Heart left ventricle (tissue), 16 donors: ENCODE measurements at regions not wholly inside any gene's neighbourhood (a gene's known extent, or its start where the extent isn't known, plus 50 kb on each side); places are given as distances from the start of the nearest gene placed in this dataset.

ENCODE experiments used
- ATAC-seq, 4 donors: fragments of 200-7000 bp; cut with Tn5 transposase; one replicate each; pipeline ENCODE4 v1.9.1; 2020 to 2022; ENCODE audit warnings: moderate library complexity in 4 of 4, mild to moderate bottlenecking in 3 of 4, moderate number of reproducible peaks in 1 of 4
- DNase-seq, 5 donors: peaks; one replicate each; pipeline ENCODE4 v3.0.0-alpha.2; 2020
- H3K27ac ChIP-seq, 12 donors: fragments of 200-600 bp; sonication (generic) in 4 of 12; one replicate each; pipeline versions ENCODE4 v1.5.0 to v1.8.0; 2016 to 2022; ENCODE audit warnings: mild to moderate bottlenecking in 2 of 12
- H3K27me3 ChIP-seq, 9 donors: fragments of 200-600 bp; sonication (generic) in 2 of 9; one replicate each; pipeline versions ENCODE4 v1.5.1 to v1.8.0; 2016 to 2022; ENCODE audit warnings: mild to moderate bottlenecking in 3 of 9
- H3K36me3 ChIP-seq, 9 donors: fragments of 200-600 bp; sonication (generic) in 2 of 9; one replicate each; pipeline versions ENCODE4 v1.5.0 to v1.8.0; 2018 to 2022; ENCODE audit warnings: mild to moderate bottlenecking in 2 of 9
- H3K4me1 ChIP-seq, 12 donors: fragments of 200-600 bp; sonication (generic) in 4 of 12; one replicate each; pipeline versions ENCODE4 v1.5.0 to v1.8.0; 2016 to 2022; ENCODE audit warnings: mild to moderate bottlenecking in 3 of 12
- H3K4me3 ChIP-seq, 12 donors: fragments of 200-600 bp; sonication (generic) in 4 of 12; one replicate each; pipeline versions ENCODE4 v1.5.0 to v1.8.0; 2017 to 2022; ENCODE audit warnings: mild to moderate bottlenecking in 9 of 12, moderate library complexity in 4 of 12
- H3K9me3 ChIP-seq, 12 donors: fragments of 200-600 bp; sonication (generic) in 4 of 12; one replicate each; pipeline versions ENCODE4 v1.5.0 to v1.8.0; 2016 to 2022; ENCODE audit warnings: mild to moderate bottlenecking in 1 of 12
- POLR2A ChIP-seq, 2 donors: fragments of 450-650 bp; IDR thresholded peaks; one replicate each; pipeline ENCODE4 v1.6.1; 2017; ENCODE audit warnings: antibody characterized with exemption in 2 of 2, mild to moderate bottlenecking in 2 of 2, moderate library complexity in 2 of 2
- WGBS, 4 donors: extraction: QIAGEN DNeasy Blood & Tissue Kit in 2 of 4; methylation state at CpG; one replicate each; pipeline versions ENCODE4 v1.1.5 to v1.1.7; 2013 to 2018; 5-methylcytosine and 5-hydroxymethylcytosine counted together
- intact Hi-C, 10 donors: fragments of 100-400 bp; cut with DNase I; formaldehyde crosslinking; loops; one replicate each; pipeline versions ENCODE4 v1.11.1 to v1.14.2; 2022
- TF ChIP-seq, protein P1 (sequence below), 12 donors: fragments of 200-600 bp; sonication (generic) in 4 of 12; IDR thresholded peaks; one replicate each; pipeline versions ENCODE4 v1.5.0 to v1.8.0; 2018 to 2022; ENCODE audit warnings: antibody characterized with exemption in 12 of 12, mild to moderate bottlenecking in 5 of 12
- donor health status: ischemic (EF 13 %, LVEDD 7.1; RV severe dilation, severe dysfunction).
- donor health status: healthy with polysubstance abuse.
- donor health status: DM: no; HTN: yes; CAD: no.
- donor health status: DM: no; HTN: no; CAD: no.
- donor health status: ischemic (EF 25% LVEDD 6.9; RV normal size, moderate dysfunction).
- donor health status: ischemic (EF 25% LVEDD 5.7; RV mildly dilated, moderate dysfunction).
- donor health status: healthy.
- donor health status: DM: yes; HTN: yes; CAD: no.
- donor health status: ischemic (EF 35%, LVEDD 5.7; RV mildly dilated, moderate dysfunction).
- donor health status: nonischemic (EF 11% LVEDD 7.7; RV severe dilation, severe dysfunction).
- donor health status: DM: yes; HTN: yes; CAD: no.
- donor health status: PGD.
- donor health status: ischemic (EF 29% LVEDD 5.4; RV normal size, mild dysfunction).
- donor health status: nonischemic (EF 23%, LVEDD 6.1; RV moderate dilation, normal function).

DNA sequence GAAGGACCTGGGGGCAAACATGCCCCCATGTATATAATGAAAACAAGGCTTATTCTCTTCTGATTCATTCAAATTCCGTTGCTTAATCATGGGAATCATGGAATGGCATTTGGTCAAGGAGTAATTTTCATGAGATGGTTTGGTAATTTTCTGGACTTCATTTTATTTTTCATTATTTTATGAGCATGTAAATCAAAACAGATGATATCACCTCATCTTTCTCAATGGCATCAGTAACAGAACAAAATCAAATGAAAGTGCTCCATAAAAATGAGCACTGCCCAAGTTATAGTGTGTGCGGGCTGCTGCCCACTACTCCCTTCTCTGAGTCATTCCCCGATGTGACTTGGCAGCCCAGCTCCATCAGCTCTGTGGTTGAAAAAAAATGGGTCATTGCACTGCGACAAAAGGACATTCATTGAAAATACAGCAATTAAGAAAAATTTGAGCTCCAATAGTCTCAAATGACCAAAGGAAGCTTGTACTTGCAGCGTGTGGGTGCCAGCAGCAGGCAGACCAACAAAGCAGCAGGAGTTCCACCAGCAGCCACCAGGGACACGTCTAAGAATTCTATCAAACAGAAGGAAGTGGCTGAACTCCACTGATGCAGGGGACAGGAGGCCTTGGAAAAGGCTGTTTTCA, 84.3 kb upstream of the VAV3 start:
- H3K4me3 ChIP-seq: no peak overlapping the region
- peaks cover 0 to 9% (median 0%) of the 10 kb centered on the region in 12 donors for H3K9me3 ChIP-seq
- peak; percentile 26 to 61 (median 38) for DNase-seq
- intact Hi-C loops: loop anchor here in 1 of 10 donors (2.0 kb wide), 1 partner anchor 16 kb away; no protein-coding TSS in a partner anchor
- peaks cover 0 to 64% (median 20%) of the 10 kb centered on the region in 12 donors for H3K4me1 ChIP-seq
- 46 to 61% (median 55%) methylated on average over 6 of the region's 6 CpGs for WGBS, 4 donors
- H3K27ac ChIP-seq: peak overlapping the region in 4 of 12 donors; percentile 7 to 93 (median 24)
- TF ChIP-seq POLR2A (IDR thresholded peaks at IDR 0.05): no peak
- TF ChIP-seq, protein P1, sequence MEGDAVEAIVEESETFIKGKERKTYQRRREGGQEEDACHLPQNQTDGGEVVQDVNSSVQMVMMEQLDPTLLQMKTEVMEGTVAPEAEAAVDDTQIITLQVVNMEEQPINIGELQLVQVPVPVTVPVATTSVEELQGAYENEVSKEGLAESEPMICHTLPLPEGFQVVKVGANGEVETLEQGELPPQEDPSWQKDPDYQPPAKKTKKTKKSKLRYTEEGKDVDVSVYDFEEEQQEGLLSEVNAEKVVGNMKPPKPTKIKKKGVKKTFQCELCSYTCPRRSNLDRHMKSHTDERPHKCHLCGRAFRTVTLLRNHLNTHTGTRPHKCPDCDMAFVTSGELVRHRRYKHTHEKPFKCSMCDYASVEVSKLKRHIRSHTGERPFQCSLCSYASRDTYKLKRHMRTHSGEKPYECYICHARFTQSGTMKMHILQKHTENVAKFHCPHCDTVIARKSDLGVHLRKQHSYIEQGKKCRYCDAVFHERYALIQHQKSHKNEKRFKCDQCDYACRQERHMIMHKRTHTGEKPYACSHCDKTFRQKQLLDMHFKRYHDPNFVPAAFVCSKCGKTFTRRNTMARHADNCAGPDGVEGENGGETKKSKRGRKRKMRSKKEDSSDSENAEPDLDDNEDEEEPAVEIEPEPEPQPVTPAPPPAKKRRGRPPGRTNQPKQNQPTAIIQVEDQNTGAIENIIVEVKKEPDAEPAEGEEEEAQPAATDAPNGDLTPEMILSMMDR (IDR thresholded peaks at IDR 0.05): peak in 10 of 12 donors; percentile 9 to 54 (median 50)
- no peaks in the 10 kb centered on the region for H3K27me3 ChIP-seq
- peak in 2 of 4 donors; percentile 44 to 52 for ATAC-seq
- no peaks in the 10 kb centered on the region for H3K36me3 ChIP-seq

DNA sequence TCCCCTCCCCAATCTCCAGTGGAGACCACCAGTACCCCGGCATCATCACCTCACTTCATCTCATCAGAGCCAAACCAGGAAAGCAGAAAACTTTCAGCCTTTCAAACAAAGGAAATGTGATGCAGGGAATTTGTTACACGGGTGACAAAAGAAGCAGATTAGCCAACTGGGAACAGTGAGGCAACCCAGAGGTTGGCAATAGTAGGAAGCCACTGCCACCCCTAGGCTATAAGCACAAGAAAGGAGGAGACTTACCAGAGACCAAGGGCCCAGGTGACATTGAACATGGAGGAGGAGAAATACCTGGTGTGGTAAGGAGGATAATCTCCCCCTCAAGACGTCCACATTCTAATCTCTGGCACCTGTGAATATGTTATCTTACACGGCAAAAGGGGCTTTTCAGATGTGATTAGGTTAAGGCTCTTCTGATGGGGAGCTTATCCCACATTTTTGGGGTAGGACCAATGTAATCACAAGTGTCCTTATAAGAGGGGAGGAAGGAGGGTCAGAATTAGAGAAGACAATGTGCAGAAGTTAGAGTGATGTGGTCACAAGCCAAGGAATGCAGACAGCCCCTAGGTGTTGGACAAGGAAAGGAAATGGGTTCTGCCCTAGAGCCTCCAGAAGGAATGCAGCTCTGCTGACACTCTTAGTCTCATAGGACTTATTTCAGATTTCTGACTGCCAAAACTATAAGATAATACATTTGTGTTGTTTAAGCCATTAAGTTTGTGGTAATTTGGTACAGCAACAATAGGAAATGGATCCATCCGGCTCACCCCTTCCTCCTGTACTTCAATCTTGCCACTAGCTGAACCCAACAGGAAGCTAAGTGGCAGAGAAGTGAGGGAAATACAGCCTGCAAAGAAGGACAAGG, 83.6 kb upstream of the VAV3 start:
- intact Hi-C loops: loop anchor here in 1 of 10 donors (2.0 kb wide), 1 partner anchor 16 kb away; no protein-coding TSS in a partner anchor
- ATAC-seq (no peak), DNase-seq (no peak)
- H3K9me3 ChIP-seq: peaks cover 0 to 9% (median 0%) of the 10 kb centered on the region in 12 donors
- no peaks in the 10 kb centered on the region for H3K36me3 ChIP-seq
- H3K27ac ChIP-seq: peak overlapping the region in 1 of 12 donors; percentile 93
- peaks cover 0 to 64% (median 17%) of the 10 kb centered on the region in 12 donors for H3K4me1 ChIP-seq
- WGBS, 4 donors: 74 to 90% (median 82%) methylated on average over 5 of the region's 5 CpGs
- no peaks in the 10 kb centered on the region for H3K27me3 ChIP-seq
- TF ChIP-seq, protein P1 (IDR thresholded peaks at IDR 0.05): no peak
- no peak for TF ChIP-seq POLR2A (IDR thresholded peaks at IDR 0.05)
- H3K4me3 ChIP-seq: no peak overlapping the region

DNA sequence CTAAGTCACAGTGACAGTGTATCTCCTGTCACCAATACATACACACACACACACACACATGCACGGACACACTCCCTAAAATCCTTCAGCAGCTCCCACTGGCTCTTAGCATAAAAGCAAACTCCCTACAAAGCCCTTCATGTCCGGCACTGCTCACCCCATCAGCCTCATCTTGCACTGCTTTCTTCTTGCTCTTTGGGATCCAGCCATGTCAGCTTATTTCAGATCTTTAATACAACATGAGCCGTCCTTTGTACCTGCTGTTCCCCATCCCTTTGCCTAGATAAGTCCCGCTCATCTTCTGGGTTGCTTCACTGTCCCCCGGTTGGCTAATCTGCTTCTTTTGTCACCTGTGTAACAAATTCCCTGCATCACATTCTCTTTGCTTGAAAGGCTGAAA, 82.1 kb upstream of the VAV3 start:
- no peak for ATAC-seq

More for the DNA sequence above, 82.1 kb upstream of the VAV3 start:
- H3K4me3 ChIP-seq: no peak overlapping the region
- no peak for DNase-seq
- no peaks in the 10 kb centered on the region for H3K36me3 ChIP-seq
- intact Hi-C loops: no loop called here
- no peak overlapping the region for H3K27ac ChIP-seq
- H3K4me1 ChIP-seq: peaks cover 0 to 55% (median 16%) of the 10 kb centered on the region in 12 donors
- H3K27me3 ChIP-seq: no peaks in the 10 kb centered on the region
- no peak for TF ChIP-seq POLR2A (IDR thresholded peaks at IDR 0.05)
- TF ChIP-seq, protein P1 (IDR thresholded peaks at IDR 0.05): no peak
- WGBS, 4 donors: 70 to 84% (median 73%) methylated on average over 5 of the region's 5 CpGs
- peaks cover 0 to 9% (median 0%) of the 10 kb centered on the region in 12 donors for H3K9me3 ChIP-seq
